KBM-7 (cell line): ENCODE measurements at regions not wholly inside any gene's neighbourhood (a gene's known extent, or its start where the extent isn't known, plus 50 kb on each side); places are given as distances from the start of the nearest gene placed in this dataset.
A peak's percentile ranks its signal among the peaks of the same experiment; 100 is the strongest.

Experiments
- DNase-seq: peaks from one replicate; pipeline ENCODE4 v3.0.0-alpha.2; 2015
- in situ Hi-C: fragments of 300-500 bp; cut with MboI; formaldehyde crosslinking; loops from 2 replicates; pipeline ENCODE4 v1.14.3; 2020; ENCODE audit warnings: low sequenced_read_pairs, low pct_unique_long_range_greater_than_20kb, mixed read lengths

DNA sequence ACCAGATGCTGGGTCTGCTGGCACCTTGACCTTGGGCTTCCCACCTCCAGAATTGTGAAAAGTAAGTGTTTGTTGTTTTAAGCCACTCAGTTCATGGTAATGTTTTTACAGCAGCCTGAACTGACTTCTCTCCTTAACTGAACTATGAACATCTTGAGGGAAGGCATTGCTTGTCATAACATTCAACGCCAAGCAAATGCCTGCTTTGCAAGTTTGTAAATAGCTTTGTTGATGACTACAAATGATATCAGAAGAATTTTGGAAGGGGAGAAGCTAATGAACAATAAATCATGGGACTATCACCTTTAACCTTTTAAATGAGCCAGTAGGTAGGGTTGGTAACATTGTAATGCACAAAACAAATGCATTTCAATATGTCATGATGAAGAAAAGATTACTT lies 402.4 kb upstream of the ADARB2 start:
- no peak for DNase-seq
- in situ Hi-C loops: no loop called here

- DNase-seq: peak; percentile 1
- in situ Hi-C loops: no loop called here
Observed at GRCh38 chr10:2137549-2138174, 400.3 kb upstream of the ADARB2 start.

- no peak for DNase-seq
- in situ Hi-C loops: no loop called here
Observed at GRCh38 chr10:2130705-2131305, 393.5 kb upstream of the ADARB2 start.

DNA sequence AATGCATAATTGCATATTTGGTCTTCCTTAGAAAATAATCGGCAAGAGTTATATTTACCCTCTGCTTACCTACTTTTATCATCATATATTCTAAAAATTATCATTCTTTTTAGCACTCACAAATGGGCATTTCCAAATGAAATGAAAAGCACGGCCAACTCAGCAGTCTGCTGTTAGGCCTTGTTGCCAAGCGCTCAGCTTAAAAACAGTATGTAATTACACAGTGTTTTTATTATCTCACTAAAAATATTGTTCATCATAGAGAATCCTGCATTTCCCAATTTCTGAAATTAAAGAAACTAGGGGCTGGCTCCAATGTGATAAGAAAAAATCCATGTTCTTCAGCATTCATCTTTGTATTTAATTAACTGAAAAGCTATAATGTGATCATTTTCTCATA lies 391.7 kb upstream of the ADARB2 start:
- in situ Hi-C loops: no loop called here
- DNase-seq: no peak

DNA sequence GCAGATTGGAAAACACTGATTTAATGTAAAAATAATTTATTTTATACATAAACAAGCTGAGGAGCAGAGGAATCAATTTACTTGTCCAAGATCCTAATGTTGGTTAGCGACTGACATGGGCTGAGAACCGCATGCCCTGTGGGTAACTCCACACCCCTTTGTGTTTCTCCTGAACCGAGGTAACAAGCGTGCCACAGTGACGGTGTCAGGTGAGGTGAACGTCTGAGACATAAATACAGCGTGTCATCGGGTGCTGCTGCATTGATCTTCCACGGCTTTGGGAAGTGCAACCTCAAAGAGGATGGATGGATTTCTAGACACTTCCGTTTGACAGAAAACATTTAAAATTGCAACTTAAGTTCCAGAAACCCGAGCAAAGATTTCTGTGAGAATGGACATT lies 386.8 kb upstream of the ADARB2 start:
- in situ Hi-C loops: no loop called here
- DNase-seq: no peak

DNA sequence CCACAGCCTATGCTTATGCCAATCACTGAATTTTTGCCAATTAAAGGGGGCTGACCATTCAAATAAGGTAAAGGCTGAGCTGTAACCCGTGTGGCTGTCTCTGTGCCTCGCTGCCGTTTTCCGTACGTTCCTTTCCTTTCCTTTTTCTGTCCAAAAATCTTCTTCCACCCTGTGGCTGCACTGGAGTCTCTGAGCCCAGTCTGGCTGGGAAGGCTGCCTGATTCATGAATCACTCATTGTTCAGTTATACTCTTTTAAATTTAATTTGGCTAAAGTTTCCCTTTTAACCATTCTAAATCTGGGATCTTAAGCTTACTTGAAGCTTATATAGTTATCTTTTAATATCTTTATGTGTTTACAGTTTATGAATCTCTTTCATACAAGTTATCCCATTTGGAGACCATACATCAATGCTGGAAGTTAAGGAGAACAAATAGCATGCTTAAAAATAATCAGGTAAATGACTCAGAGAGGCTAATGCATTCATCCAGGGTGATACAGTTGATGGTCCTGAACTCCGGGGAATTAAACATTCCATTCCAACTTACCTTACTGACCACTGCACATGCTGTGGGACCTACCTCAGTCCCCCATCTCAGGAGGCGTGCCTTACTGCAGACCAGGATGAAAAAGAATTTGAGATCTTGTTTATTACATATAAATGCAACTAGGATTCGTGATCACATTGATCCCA lies 385.3 kb upstream of the ADARB2 start:
- DNase-seq: no peak
- in situ Hi-C loops: no loop called here

DNA sequence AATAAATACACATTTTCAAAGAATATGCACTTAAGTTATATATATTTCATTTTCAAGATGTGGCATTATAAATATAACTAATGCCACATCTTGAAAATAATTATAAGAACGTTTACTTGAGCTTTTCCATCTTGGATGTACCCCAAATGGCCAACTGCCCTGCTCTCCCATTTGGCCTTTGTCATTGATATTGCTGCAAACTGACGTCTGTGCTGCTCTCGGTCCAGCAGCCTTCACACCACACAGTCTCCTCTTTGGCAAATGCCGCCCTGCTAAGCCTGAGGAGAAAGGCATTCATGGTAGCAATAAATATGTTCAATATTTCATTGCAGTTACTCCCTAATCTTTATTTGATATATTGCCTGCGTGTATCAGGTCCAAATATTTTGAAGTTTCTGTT lies 384.6 kb upstream of the ADARB2 start:
- DNase-seq: no peak
- in situ Hi-C loops: no loop called here

DNA sequence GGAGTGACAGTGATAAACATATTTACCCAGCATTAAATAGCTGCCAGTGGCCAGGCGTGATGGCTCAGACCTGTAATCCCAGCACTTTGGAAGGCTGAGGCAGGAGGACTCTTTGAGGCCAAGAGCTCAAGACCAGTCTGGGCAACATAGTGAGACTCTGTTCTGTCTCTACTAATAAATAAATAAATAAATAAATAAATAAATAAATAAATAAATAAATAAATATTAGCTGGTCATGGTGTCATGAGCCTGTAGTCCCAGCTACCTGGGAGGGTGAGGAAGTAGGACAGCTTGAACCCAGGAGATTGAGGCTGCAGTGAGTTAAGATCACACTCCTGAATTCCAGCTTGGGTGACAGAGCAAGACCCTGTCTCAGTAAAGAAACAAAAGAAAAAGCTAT lies 384.0 kb upstream of the ADARB2 start:
- DNase-seq: no peak
- in situ Hi-C loops: no loop called here

- no peak for DNase-seq
- in situ Hi-C loops: no loop called here
Observed at GRCh38 chr10:2120746-2121145, 383.4 kb upstream of the ADARB2 start.

DNA sequence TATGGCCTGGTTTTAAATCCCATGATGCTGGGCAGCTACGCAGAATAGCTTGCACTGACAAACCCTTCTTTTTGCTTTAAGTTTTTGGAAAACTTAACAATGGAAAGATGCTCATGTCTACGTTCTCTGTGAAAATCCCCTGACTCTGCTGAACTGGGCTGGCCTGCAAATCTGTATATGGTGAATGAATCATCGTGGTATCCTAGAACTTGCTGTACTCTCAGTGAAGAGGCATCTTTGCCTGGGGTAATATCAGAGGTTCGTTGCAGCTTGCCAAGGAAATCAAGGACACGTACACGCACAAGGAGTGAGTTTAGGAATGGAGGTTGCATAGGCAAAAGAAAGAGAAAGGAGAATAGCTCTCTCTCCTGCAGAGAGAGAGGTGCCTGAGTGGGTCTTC lies 382.0 kb upstream of the ADARB2 start:
- in situ Hi-C loops: no loop called here
- DNase-seq: no peak

DNA sequence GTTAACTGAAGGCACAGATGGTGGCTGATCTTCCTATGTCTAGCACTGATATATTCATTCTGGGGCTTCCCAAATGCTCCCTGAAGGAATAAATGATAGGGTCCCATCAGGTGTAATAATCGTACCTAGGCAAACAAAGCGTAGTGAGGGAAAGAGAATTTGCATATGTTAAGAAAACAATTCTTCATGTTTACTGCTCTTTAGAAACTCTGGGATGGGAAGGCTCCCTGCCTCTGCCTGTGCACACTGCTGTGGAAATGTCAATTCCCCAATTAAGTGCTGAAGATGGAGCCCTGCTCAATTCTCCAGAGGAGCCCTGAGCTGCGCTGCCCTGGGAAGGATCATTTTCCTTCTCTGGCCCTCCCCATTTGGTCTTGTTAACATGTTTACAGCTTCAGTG lies 380.9 kb upstream of the ADARB2 start:
- DNase-seq: no peak
- in situ Hi-C loops: no loop called here

DNA sequence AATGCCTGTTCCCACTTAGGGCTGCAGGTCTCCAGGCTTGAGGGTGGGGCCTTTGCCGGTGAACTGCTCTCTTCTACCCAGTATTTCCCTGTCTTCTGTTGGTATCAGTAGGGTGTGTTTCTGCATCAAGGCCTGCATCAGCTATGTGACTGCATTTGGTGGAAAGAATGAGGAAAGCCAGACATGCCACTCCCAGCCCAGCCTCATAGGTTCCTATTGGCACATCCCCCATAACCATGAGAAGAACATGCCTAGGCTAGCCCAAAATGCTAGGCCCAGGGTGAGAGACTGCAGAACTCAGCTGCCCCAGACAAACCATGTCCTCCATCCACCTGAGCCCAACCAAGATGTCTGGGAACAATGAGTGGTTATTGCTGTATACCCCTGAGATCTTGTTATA lies 380.3 kb upstream of the ADARB2 start:
- in situ Hi-C loops: no loop called here
- no peak for DNase-seq

DNA sequence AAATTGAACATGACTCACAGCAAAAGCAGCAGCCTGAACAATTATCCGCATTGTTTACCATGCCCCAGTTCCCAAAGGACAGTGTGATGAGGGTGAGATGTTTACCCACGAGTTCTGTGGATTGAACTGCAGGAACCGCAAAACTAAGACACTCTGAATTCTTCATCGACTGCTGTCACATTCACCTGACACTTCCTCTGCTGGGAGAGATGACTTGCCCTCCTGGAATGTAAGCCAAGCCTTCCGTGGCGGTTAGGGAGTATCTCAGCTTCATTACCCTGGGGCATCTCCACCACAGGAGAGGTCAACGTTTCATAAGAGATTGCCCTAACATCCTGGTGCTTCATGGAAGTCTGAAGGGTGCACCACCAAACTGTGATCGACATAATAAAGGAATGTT lies 374.6 kb upstream of the ADARB2 start:
- DNase-seq: no peak
- in situ Hi-C loops: no loop called here

- in situ Hi-C loops: no loop called here
- no peak for DNase-seq
Observed at GRCh38 chr10:2108496-2108895, 371.2 kb upstream of the ADARB2 start.

DNA sequence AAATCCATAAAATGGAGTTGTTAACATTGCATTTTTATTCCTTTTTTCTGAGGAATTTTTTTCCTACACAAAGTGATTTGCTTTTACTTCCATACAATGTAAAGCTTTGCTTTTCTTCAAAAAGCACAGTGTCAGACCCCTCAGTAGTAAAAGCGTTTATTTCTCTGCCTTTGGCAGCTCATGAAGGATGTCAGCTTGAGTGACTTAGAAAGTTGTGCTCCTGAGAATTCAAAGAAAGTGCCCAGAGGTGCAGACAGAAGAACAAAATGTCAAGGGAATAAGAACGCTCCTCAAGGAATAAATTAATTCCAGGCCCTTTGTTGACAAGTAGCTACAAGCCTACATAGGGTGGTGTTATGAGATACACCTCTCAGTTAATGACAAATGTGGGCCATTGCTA lies 369.3 kb upstream of the ADARB2 start:
- in situ Hi-C loops: no loop called here
- no peak for DNase-seq

- no peak for DNase-seq
- in situ Hi-C loops: no loop called here
Observed at GRCh38 chr10:2099321-2099720, 362.0 kb upstream of the ADARB2 start.

DNA sequence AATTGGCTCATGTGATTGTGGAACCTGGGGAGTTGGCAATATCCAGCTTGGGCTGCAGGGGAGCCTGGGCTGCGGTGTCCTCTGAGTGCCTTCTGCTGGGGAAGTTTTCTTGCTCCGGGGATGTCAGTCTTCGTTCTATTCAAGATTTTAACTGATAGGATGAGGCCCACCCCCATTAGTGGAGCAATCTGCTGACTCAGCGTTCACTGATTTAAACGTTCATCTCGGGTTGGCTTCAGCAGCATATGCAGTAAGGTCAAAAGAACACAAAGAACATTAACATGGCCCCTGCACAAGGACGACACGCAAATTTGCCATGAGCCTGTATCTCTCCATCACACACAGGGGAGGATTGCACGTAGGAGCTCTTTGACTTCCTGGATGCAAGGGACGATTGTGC lies 360.6 kb upstream of the ADARB2 start:
- in situ Hi-C loops: no loop called here

DNA sequence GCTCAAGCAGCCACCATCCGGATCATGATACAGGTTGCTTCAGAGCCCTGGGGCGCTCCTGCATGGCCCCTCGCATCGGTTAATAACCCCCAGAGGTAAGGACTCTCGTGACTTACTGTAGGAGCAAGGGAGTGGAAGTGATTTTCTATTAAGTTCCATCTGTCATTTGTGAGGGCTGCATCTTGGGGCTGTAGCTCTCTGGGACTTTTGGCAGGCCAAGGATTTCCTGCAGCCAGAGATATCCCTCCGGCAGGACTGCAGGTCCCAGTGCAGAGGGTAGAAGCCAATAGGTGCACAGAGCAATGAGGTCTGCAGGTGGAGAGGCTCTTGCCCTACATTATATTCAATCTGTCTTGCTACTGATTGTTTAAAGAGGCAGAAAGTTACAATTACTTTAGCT lies 356.8 kb upstream of the ADARB2 start:
- in situ Hi-C loops: no loop called here
- DNase-seq: no peak

More for the DNA sequence above, 360.6 kb upstream of the ADARB2 start:
- no peak for DNase-seq

GRCh38 chr10:2083591-2083990 lies 346.3 kb upstream of the ADARB2 start:
- DNase-seq: no peak
- in situ Hi-C loops: no loop called here

- no peak for DNase-seq
- in situ Hi-C loops: no loop called here
Observed at GRCh38 chr10:2081501-2081900, 344.2 kb upstream of the ADARB2 start.

DNA sequence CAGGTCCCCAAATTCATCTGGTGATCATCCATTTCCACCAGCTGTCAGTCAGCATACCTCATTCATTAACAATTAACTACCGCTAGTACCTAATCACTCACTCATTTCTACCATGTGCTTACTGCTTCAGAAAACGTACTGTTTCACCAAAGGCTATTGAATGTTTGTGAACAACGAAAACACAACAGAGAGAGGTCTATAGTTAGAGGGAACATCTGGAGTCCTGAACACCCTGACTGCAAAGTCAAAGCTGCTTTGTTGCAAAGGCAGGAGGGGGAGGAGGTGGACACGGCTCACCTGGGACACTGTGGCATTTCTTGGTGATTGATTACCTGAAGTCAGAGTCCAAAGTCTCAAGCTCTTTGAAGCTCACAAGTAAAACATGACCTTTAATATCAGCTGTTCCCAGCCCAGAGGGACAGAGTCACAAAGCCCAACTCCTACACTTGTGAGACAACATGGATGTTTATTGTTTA lies 342.3 kb upstream of the ADARB2 start:
- in situ Hi-C loops: no loop called here
- no peak for DNase-seq
